Endodermal cell (in vitro differentiated cells): ENCODE measurements at regions not wholly inside any gene's neighbourhood (a gene's known extent, or its start where the extent isn't known, plus 50 kb on each side); places are given as distances from the start of the nearest gene placed in this dataset.

Source experiments
- DNase-seq: peaks from one replicate; pipeline ENCODE4 v3.0.0-alpha.2; 2017
- H3K27ac ChIP-seq: 2 replicates; pipeline ENCODE4 v1.5.1; 2013; ENCODE audit warnings: mild to moderate bottlenecking, low read depth, low read length, moderate library complexity
- H3K27me3 ChIP-seq: 2 replicates; pipeline ENCODE4 v1.6.1; 2013; ENCODE audit warnings: mild to moderate bottlenecking, low read length, moderate library complexity; ENCODE audit not compliant: insufficient read depth, control insufficient read depth, poor library complexity, severe bottlenecking
- H3K36me3 ChIP-seq: 2 replicates; pipeline ENCODE4 v1.7.0; 2013; ENCODE audit warnings: mild to moderate bottlenecking, low read length, moderate library complexity; ENCODE audit not compliant: control insufficient read depth, insufficient read depth
- H3K4me1 ChIP-seq: one replicate; pipeline ENCODE4 v1.7.0; 2013; ENCODE audit warnings: low read length; ENCODE audit not compliant: control insufficient read depth, insufficient read depth
- H3K4me3 ChIP-seq: 2 replicates; pipeline ENCODE4 v1.5.1; 2013; ENCODE audit warnings: mild to moderate bottlenecking, low read length, moderate library complexity
- H3K9ac ChIP-seq: 2 replicates; pipeline ENCODE4 v1.6.1; 2013; ENCODE audit warnings: mild to moderate bottlenecking, low read length, moderate library complexity; ENCODE audit not compliant: poor library complexity, severe bottlenecking; ENCODE audit errors: extremely low read depth
- H3K9me3 ChIP-seq: 2 replicates; pipeline ENCODE4 v1.6.1; 2013; ENCODE audit warnings: mild to moderate bottlenecking, low read length, moderate library complexity; ENCODE audit not compliant: control insufficient read depth
- H3K27ac Mint-ChIP-seq: 2 replicates; pipeline ENCODE4 v1.8.0; 2020; ENCODE audit warnings: mixed read lengths
- H3K27me3 Mint-ChIP-seq: 2 replicates; pipeline ENCODE4 v1.8.0; 2021; ENCODE audit warnings: mild to moderate bottlenecking, mixed read lengths; ENCODE audit not compliant: insufficient read depth
- H3K36me3 Mint-ChIP-seq: 2 replicates; pipeline ENCODE4 v1.8.0; 2020; ENCODE audit warnings: low read depth, mixed read lengths
- H3K4me1 Mint-ChIP-seq: 2 replicates; pipeline ENCODE4 v1.8.0; 2020; ENCODE audit warnings: mixed read lengths
- H3K4me3 Mint-ChIP-seq: 2 replicates; pipeline ENCODE4 v1.8.0; 2020; ENCODE audit warnings: mild to moderate bottlenecking, moderate library complexity, mixed read lengths
- H3K9me3 Mint-ChIP-seq: 2 replicates; pipeline ENCODE4 v1.8.0; 2020; ENCODE audit warnings: mild to moderate bottlenecking, mixed read lengths
- WGBS, 2 experiments: methylation state at CpG; one replicate each; pipeline versions ENCODE4 v1.1.5 to v1.1.7; 2013; ENCODE audit warnings: missing lambda C conversion rate in 2 of 2, mixed read lengths in 1 of 2; ENCODE audit not compliant: insufficient coverage in 1 of 2, insufficient read length in 1 of 2; 5-methylcytosine and 5-hydroxymethylcytosine counted together
- TF ChIP-seq, protein P1 (sequence below): fragments of 200-600 bp; sonication (generic); conservative IDR thresholded peaks from 2 replicates; pipeline ENCODE4 v1.5.0; 2021; ENCODE audit warnings: antibody characterized with exemption, mild to moderate bottlenecking

- DNase-seq = no peak
- no peak overlapping the region for H3K27ac Mint-ChIP-seq
- no peak overlapping the region for H3K9ac ChIP-seq
- H3K27me3 Mint-ChIP-seq = peaks cover 2% of the 10 kb centered on the region
- no peaks in the 10 kb centered on the region for H3K4me1 ChIP-seq
- no peak overlapping the region for H3K4me3 Mint-ChIP-seq
- no peak overlapping the region for H3K27ac ChIP-seq
- H3K27me3 ChIP-seq = no peaks in the 10 kb centered on the region
- TF ChIP-seq, protein P1, sequence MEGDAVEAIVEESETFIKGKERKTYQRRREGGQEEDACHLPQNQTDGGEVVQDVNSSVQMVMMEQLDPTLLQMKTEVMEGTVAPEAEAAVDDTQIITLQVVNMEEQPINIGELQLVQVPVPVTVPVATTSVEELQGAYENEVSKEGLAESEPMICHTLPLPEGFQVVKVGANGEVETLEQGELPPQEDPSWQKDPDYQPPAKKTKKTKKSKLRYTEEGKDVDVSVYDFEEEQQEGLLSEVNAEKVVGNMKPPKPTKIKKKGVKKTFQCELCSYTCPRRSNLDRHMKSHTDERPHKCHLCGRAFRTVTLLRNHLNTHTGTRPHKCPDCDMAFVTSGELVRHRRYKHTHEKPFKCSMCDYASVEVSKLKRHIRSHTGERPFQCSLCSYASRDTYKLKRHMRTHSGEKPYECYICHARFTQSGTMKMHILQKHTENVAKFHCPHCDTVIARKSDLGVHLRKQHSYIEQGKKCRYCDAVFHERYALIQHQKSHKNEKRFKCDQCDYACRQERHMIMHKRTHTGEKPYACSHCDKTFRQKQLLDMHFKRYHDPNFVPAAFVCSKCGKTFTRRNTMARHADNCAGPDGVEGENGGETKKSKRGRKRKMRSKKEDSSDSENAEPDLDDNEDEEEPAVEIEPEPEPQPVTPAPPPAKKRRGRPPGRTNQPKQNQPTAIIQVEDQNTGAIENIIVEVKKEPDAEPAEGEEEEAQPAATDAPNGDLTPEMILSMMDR = no peak
- no peak overlapping the region for H3K4me3 ChIP-seq
- no peaks in the 10 kb centered on the region for H3K9me3 ChIP-seq
- whole genome bisulfite sequencing, 2 experiments = 82 to 88% methylated on average over 4 to 5 of the region's 5 CpGs
- H3K4me1 Mint-ChIP-seq = peaks cover 9% of the 10 kb centered on the region
- H3K36me3 Mint-ChIP-seq = no peaks in the 10 kb centered on the region
- peaks cover 1% of the 10 kb centered on the region for H3K9me3 Mint-ChIP-seq
- H3K36me3 ChIP-seq = no peaks in the 10 kb centered on the region
These were observed 174.4 kb upstream of the ADRA1B start for GRCh38 chr5:159741829-159742322.

- 100% methylated on average over 1 of the region's 1 CpG; no CpG with 5 or more reads in 1 of the 2 experiments for WGBS, 2 experiments
- Histone ChIP-seq H3K9me3 (no peaks in the 10 kb centered on the region), H3K36me3 (no peaks in the 10 kb centered on the region), H3K27me3 (no peaks in the 10 kb centered on the region), H3K27ac (no peak overlapping the region), H3K4me3 (no peak overlapping the region), H3K9ac (no peak overlapping the region), H3K4me1 (no peaks in the 10 kb centered on the region)
- TF ChIP-seq, protein P1 = no peak
- no peak for DNase-seq
- Mint-ChIP-seq H3K9me3 (peaks cover 1% of the 10 kb centered on the region), H3K4me1 (peaks cover 9% of the 10 kb centered on the region), H3K27ac (no peak overlapping the region), H3K4me3 (no peak overlapping the region), H3K36me3 (no peaks in the 10 kb centered on the region), H3K27me3 (no peaks in the 10 kb centered on the region)
These were observed 173.0 kb upstream of the ADRA1B start for GRCh38 chr5:159743234-159743633.

GRCh38 chr5:159746707-159747106, 169.6 kb upstream of the ADRA1B start:
- Histone ChIP-seq H3K36me3 (no peaks in the 10 kb centered on the region), H3K27me3 (no peaks in the 10 kb centered on the region), H3K9ac (no peak overlapping the region), H3K4me3 (no peak overlapping the region), H3K9me3 (no peaks in the 10 kb centered on the region), H3K4me1 (no peaks in the 10 kb centered on the region), H3K27ac (no peak overlapping the region)
- Mint-ChIP-seq H3K4me1 (peaks cover 9% of the 10 kb centered on the region), H3K27ac (no peak overlapping the region), H3K9me3 (peaks cover 5% of the 10 kb centered on the region), H3K4me3 (no peak overlapping the region), H3K27me3 (no peaks in the 10 kb centered on the region), H3K36me3 (no peaks in the 10 kb centered on the region)
- 93 to 100% methylated on average over 1 to 4 of the region's 4 CpGs for whole genome bisulfite sequencing, 2 experiments
- no peak for DNase-seq
- TF ChIP-seq, protein P1 = no peak
